IMR-90 (cell line): ENCODE measurements at regions not wholly inside any gene's neighbourhood (a gene's known extent, or its start where the extent isn't known, plus 50 kb on each side); places are given as distances from the start of the nearest gene placed in this dataset.
"Not testable (repeated sequence)": the region's sequence is repeated elsewhere in the genome, so short reads cannot be mapped to it uniquely, and the experiment has no call there.

Source experiments
- CEBPB ChIP-seq: IDR thresholded peaks from 2 replicates; pipeline ENCODE4 v1.6.1; 2012; ENCODE audit warnings: low read depth, low read length, improper control_type of control experiment
- CHD1 ChIP-seq: IDR thresholded peaks from 2 replicates; pipeline ENCODE4 v1.6.1; 2012; ENCODE audit warnings: low read depth, low read length, improper control_type of control experiment
- FOS ChIP-seq: fragments of 150-350 bp; IDR thresholded peaks from 2 replicates; pipeline ENCODE4 v1.6.1; 2016; ENCODE audit warnings: low read depth, low read length
- MAZ ChIP-seq: IDR thresholded peaks from 2 replicates; pipeline ENCODE4 v1.6.1; 2012; ENCODE audit warnings: low read depth, mild to moderate bottlenecking, low read length, improper control_type of control experiment, moderate library complexity, borderline replicate concordance
- MXI1 ChIP-seq: IDR thresholded peaks from 2 replicates; pipeline ENCODE4 v1.6.1; 2012; ENCODE audit warnings: low read depth, mild to moderate bottlenecking, low read length, moderate library complexity, borderline replicate concordance
- NFE2L2 ChIP-seq: fragments of 150-350 bp; IDR thresholded peaks from 2 replicates; pipeline ENCODE4 v1.6.1; 2016; ENCODE audit warnings: low read depth, mild to moderate bottlenecking, low read length
- POLR2A ChIP-seq: IDR thresholded peaks from 2 replicates; pipeline ENCODE4 v1.6.1; 2012; ENCODE audit warnings: mild to moderate bottlenecking, low read depth, low read length
- RAD21 ChIP-seq: IDR thresholded peaks from 2 replicates; pipeline ENCODE4 v1.6.1; 2012; ENCODE audit warnings: low read length, improper control_type of control experiment
- RFX5 ChIP-seq: IDR thresholded peaks from 2 replicates; pipeline ENCODE4 v1.8.0; 2012; ENCODE audit warnings: low read depth, mild to moderate bottlenecking, low read length, moderate library complexity
- SMC3 ChIP-seq: fragments of 150-350 bp; IDR thresholded peaks from 2 replicates; pipeline ENCODE4 v1.6.1; 2016; ENCODE audit warnings: low read depth, mild to moderate bottlenecking, antibody characterized with exemption, low read length, moderate library complexity
- TF ChIP-seq, protein P1 (sequence below): conservative IDR thresholded peaks from 2 replicates; pipeline ENCODE4 v1.5.1; 2012; ENCODE audit warnings: mild to moderate bottlenecking, low read depth, low read length, improper control_type of control experiment

DNA sequence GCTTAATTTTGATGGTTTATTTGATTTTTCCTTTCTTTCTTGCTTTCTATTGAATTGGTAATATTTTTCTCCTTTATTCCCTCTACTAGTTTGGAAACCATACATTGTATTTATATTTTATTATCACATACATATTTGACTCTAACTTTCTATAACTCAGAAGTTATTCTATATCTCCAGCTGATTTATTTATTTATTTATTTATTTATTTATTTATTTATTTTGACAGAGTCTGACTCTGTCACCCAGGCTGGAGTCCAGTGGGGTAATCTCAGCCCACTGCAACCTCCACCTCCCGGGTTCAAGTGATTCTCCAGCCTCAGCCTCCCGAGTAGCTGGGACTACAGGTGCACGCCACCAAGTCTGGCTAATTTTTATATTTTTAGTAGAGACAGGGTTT lies 122.7 kb upstream of the EDNRB start:
- TF ChIP-seq, protein P1, sequence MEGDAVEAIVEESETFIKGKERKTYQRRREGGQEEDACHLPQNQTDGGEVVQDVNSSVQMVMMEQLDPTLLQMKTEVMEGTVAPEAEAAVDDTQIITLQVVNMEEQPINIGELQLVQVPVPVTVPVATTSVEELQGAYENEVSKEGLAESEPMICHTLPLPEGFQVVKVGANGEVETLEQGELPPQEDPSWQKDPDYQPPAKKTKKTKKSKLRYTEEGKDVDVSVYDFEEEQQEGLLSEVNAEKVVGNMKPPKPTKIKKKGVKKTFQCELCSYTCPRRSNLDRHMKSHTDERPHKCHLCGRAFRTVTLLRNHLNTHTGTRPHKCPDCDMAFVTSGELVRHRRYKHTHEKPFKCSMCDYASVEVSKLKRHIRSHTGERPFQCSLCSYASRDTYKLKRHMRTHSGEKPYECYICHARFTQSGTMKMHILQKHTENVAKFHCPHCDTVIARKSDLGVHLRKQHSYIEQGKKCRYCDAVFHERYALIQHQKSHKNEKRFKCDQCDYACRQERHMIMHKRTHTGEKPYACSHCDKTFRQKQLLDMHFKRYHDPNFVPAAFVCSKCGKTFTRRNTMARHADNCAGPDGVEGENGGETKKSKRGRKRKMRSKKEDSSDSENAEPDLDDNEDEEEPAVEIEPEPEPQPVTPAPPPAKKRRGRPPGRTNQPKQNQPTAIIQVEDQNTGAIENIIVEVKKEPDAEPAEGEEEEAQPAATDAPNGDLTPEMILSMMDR = not testable (repeated sequence)
- TF ChIP-seq MAZ, POLR2A, CHD1, RAD21, SMC3, RFX5, NFE2L2, FOS, MXI1, CEBPB: not testable (repeated sequence)
